K562 (cell line): ENCODE measurements at regions not wholly inside any gene's neighbourhood (a gene's known extent, or its start where the extent isn't known, plus 50 kb on each side); places are given as distances from the start of the nearest gene placed in this dataset.

Source experiments
- CBFB ChIP-seq: sonication (generic); formaldehyde crosslinking; IDR thresholded peaks from 2 replicates; pipeline ENCODE4 v1.4.0; 2020; ENCODE audit warnings: mild to moderate bottlenecking, missing genetic modification reagents
- CREB1 ChIP-seq, 2 experiments: sonication (generic) in 1 of 2; formaldehyde crosslinking in 1 of 2; IDR thresholded peaks; 2 replicates each; pipeline versions ENCODE4 v1.6.1 to v1.8.0; 2012 to 2022; ENCODE audit warnings: inconsistent platforms in 1 of 2, mild to moderate bottlenecking in 1 of 2, missing genetic modification reagents in 1 of 2, moderate library complexity in 1 of 2
- CTCF ChIP-seq, 3 experiments: IDR thresholded peaks in 2 of 3; conservative IDR thresholded peaks in 1 of 3; 2 replicates each; pipeline ENCODE4 v1.5.1; 2011 to 2012; ENCODE audit warnings: low read length in 3 of 3, mild to moderate bottlenecking in 3 of 3, control low read depth in 2 of 3, improper control_type of control experiment in 1 of 3, inconsistent platforms in 1 of 3, low read depth in 1 of 3, mixed read lengths in 1 of 3, moderate library complexity in 1 of 3; ENCODE audit not compliant: insufficient read depth in 2 of 3
- IRF2 ChIP-seq: sonication (generic); formaldehyde crosslinking; IDR thresholded peaks from 2 replicates; pipeline ENCODE4 v1.8.1; 2022; ENCODE audit warnings: mild to moderate bottlenecking, missing genetic modification reagents
- KDM1A ChIP-seq, 2 experiments: fragments of 450-650 bp; IDR thresholded peaks; 2 replicates each; pipeline ENCODE4 v1.6.1; 2016; ENCODE audit warnings: mild to moderate bottlenecking in 2 of 2
- MAZ ChIP-seq, 2 experiments: fragments of 450-650 bp in 1 of 2; sonication (generic) in 1 of 2; formaldehyde crosslinking; IDR thresholded peaks in 1 of 2; conservative IDR thresholded peaks in 1 of 2; 2 replicates each; pipeline versions ENCODE4 v1.4.0 to v1.5.0; 2020; ENCODE audit warnings: mild to moderate bottlenecking in 1 of 2, missing genetic modification reagents in 1 of 2
- POLR2AphosphoS5 ChIP-seq: IDR thresholded peaks from 2 replicates; pipeline ENCODE4 v1.6.1; 2011; ENCODE audit warnings: mild to moderate bottlenecking, low read depth, low read length, moderate library complexity; ENCODE audit not compliant: control insufficient read depth, insufficient read depth
- TAF1 ChIP-seq: IDR thresholded peaks from 2 replicates; pipeline ENCODE4 v1.6.1; 2011; ENCODE audit warnings: mild to moderate bottlenecking, low read length, moderate library complexity; ENCODE audit not compliant: insufficient read depth, control insufficient read depth, severe bottlenecking; ENCODE audit errors: extremely low read depth
- USF2 ChIP-seq: sonication (generic); formaldehyde crosslinking; IDR thresholded peaks from 2 replicates; pipeline ENCODE4 v1.5.0; 2020; ENCODE audit warnings: missing genetic modification reagents
- ZBTB11 ChIP-seq, 3 experiments: fragments of 200-800 bp in 1 of 3; fragments of 250-450 bp in 1 of 3; fragments of 450-650 bp in 1 of 3; sonication (Bioruptor Pico) in 1 of 3; sonication (Bioruptor generic) in 1 of 3; formaldehyde crosslinking in 1 of 3; IDR thresholded peaks; 2 replicates each; pipeline versions ENCODE4 v1.6.1 to v1.8.0; 2016 to 2022; ENCODE audit warnings: mild to moderate bottlenecking in 2 of 3, missing genetic modification characterization in 2 of 3, missing compliant biosample characterization in 1 of 3, moderate library complexity in 1 of 3
- ZNF263 ChIP-seq: sonication (generic); formaldehyde crosslinking; IDR thresholded peaks from 2 replicates; pipeline ENCODE4 v1.8.0; 2022; ENCODE audit warnings: mild to moderate bottlenecking, missing genetic modification reagents, borderline replicate concordance
- ZNF41 ChIP-seq: fragments of 250-450 bp; sonication (Bioruptor Pico); conservative IDR thresholded peaks from 2 replicates; pipeline ENCODE4 v1.4.0; 2020; ENCODE audit warnings: mild to moderate bottlenecking
- ZNF696 ChIP-seq: fragments of 250-450 bp; sonication (Bioruptor Pico); conservative IDR thresholded peaks from 2 replicates; pipeline ENCODE4 v1.4.0; 2020; ENCODE audit warnings: mild to moderate bottlenecking, moderate library complexity
- ZNF76 ChIP-seq: fragments of 250-450 bp; sonication (Bioruptor Pico); IDR thresholded peaks from 2 replicates; pipeline ENCODE4 v1.4.0; 2020; ENCODE audit warnings: mild to moderate bottlenecking, moderate library complexity, borderline replicate concordance

- no peak for TF ChIP-seq ZNF41
- no peak for TF ChIP-seq IRF2 (CRISPR knock-in tag)
- TF ChIP-seq POLR2AphosphoS5 = no peak
- TF ChIP-seq CTCF (IDR thresholded peaks at IDR 0.05 in 2 of 3, conservative IDR thresholded peaks at IDR 0.05 in 1 of 3; ENCODE audit: insufficient read depth in 2 of 3, low read depth in 1 of 3, low read length in 3 of 3) = no peak
- no peak for TF ChIP-seq ZNF263 (CRISPR knock-in tag)
- TF ChIP-seq ZNF696 (CRISPR knock-in tag) = no peak
- no peak for TF ChIP-seq ZBTB11 (CRISPR knock-in tag; IDR thresholded peaks at IDR 0.05)
- no peak for TF ChIP-seq USF2 (CRISPR knock-in tag)
- no peak for TF ChIP-seq KDM1A (IDR thresholded peaks at IDR 0.05)
- TF ChIP-seq MAZ (CRISPR knock-in tag; conservative IDR thresholded peaks at IDR 0.05 in 1 of 2, IDR thresholded peaks at IDR 0.05 in 1 of 2) = no peak
- TF ChIP-seq TAF1 = no peak
- TF ChIP-seq CBFB (CRISPR knock-in tag) = no peak
- no peak for TF ChIP-seq CREB1 (IDR thresholded peaks at IDR 0.05)
- TF ChIP-seq CREB1 (CRISPR knock-in tag; IDR thresholded peaks at IDR 0.05) = no peak
- no peak for TF ChIP-seq ZNF76 (CRISPR knock-in tag)
Observed at GRCh38 chr16:46466239-46466638, 154.9 kb downstream of the SHCBP1 start.
